DOHH2 (cell line): ENCODE measurements at regions not wholly inside any gene's neighbourhood (a gene's known extent, or its start where the extent isn't known, plus 50 kb on each side); places are given as distances from the start of the nearest gene placed in this dataset.

Experiments
- H3F3A ChIP-seq: fragments of 200-600 bp; sonication (generic), shearing (Covaris generic); 2 replicates; pipeline ENCODE4 v1.6.0; 2016; ENCODE audit warnings: antibody characterized with exemption, mild to moderate bottlenecking; ENCODE audit not compliant: control insufficient read depth, insufficient read depth
- H3K27ac ChIP-seq: fragments of 200-600 bp; sonication (generic); 2 replicates; pipeline ENCODE4 v1.5.1; 2014; ENCODE audit warnings: low read depth, mild to moderate bottlenecking, low read length, moderate library complexity
- H3K27me3 ChIP-seq: fragments of 200-600 bp; sonication (generic); 2 replicates; pipeline ENCODE4 v1.6.1; 2014; ENCODE audit warnings: mild to moderate bottlenecking, low read length, mixed read lengths; ENCODE audit not compliant: control insufficient read depth
- H3K36me3 ChIP-seq: fragments of 200-600 bp; sonication (generic); 2 replicates; pipeline ENCODE4 v1.6.1; 2014; ENCODE audit warnings: mild to moderate bottlenecking, low read length, moderate library complexity, mixed read lengths; ENCODE audit not compliant: control insufficient read depth
- H3K4me1 ChIP-seq: fragments of 200-600 bp; sonication (generic); 2 replicates; pipeline ENCODE4 v1.6.1; 2014; ENCODE audit warnings: mild to moderate bottlenecking, low read length, mixed read lengths; ENCODE audit not compliant: control insufficient read depth
- H3K4me2 ChIP-seq: fragments of 200-600 bp; sonication (generic); 2 replicates; pipeline ENCODE4 v1.6.0; 2014; ENCODE audit warnings: mild to moderate bottlenecking, low read length, moderate library complexity
- H3K4me3 ChIP-seq: fragments of 200-600 bp; sonication (generic); 2 replicates; pipeline ENCODE4 v1.5.1; 2014; ENCODE audit warnings: mild to moderate bottlenecking, low read length, mixed read lengths
- H3K79me2 ChIP-seq: fragments of 200-600 bp; sonication (generic); 2 replicates; pipeline ENCODE4 v1.6.1; 2014; ENCODE audit warnings: mild to moderate bottlenecking, low read length, mixed read lengths; ENCODE audit not compliant: control insufficient read depth
- H3K9me2 ChIP-seq: fragments of 200-600 bp; sonication (generic); replicated peaks from 2 replicates; pipeline ENCODE4 v1.6.1; 2014; ENCODE audit warnings: mild to moderate bottlenecking, low read length, mixed read lengths; ENCODE audit not compliant: control insufficient read depth
- H3K9me3 ChIP-seq: fragments of 200-600 bp; sonication (generic); 2 replicates; pipeline ENCODE4 v1.6.1; 2014; ENCODE audit warnings: antibody characterized with exemption, low read length, mixed read lengths; ENCODE audit not compliant: control insufficient read depth, insufficient read depth
- H4K20me1 ChIP-seq: fragments of 200-600 bp; sonication (generic); 2 replicates; pipeline ENCODE4 v1.6.0; 2014; ENCODE audit warnings: low read depth, mild to moderate bottlenecking, antibody characterized with exemption, low read length, moderate library complexity; ENCODE audit not compliant: control insufficient read depth, insufficient read depth
- EZH2phosphoT487 ChIP-seq: fragments of 200-600 bp; sonication (generic); IDR thresholded peaks from 2 replicates; pipeline ENCODE4 v1.6.1; 2017; ENCODE audit warnings: borderline replicate concordance, mild to moderate bottlenecking, antibody characterized with exemption, low read length, moderate library complexity, mixed read lengths
- TF ChIP-seq, protein P1 (sequence below): fragments of 200-600 bp; sonication (generic); IDR thresholded peaks from one replicate; pipeline ENCODE4 v1.5.1; 2014; ENCODE audit warnings: antibody characterized with exemption, mild to moderate bottlenecking, low read depth, low read length; ENCODE audit not compliant: poor library complexity, severe bottlenecking

DNA sequence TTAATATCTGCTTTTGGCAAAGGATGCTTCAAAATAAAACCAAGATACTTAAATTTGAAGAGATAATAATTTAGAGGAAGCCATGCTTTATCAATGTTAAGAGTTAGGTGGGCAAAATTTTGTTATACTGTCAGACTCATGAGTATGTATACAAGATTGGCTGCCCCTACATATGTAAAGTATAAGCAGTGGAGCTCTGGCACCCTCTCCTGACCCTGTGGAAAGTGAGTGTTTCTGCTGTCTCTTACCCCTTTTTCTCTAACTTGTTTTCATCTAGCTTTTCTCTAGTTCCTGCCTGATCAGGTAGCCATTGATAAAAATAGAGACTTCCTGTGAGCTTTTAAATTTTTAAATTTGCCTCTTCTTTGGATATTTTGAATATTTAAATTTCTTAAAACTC is 710.9 kb upstream of the SPRY2 start:
- Histone ChIP-seq H3K9me3 (no peaks in the 10 kb centered on the region), H3K36me3 (no peaks in the 10 kb centered on the region), H3K4me3 (no peak overlapping the region), H3K79me2 (no peaks in the 10 kb centered on the region), H3K4me2 (no peak overlapping the region), H3K27me3 (no peaks in the 10 kb centered on the region), H3F3A (no peaks in the 10 kb centered on the region), H3K27ac (no peak overlapping the region), H4K20me1 (no peaks in the 10 kb centered on the region), H3K4me1 (no peaks in the 10 kb centered on the region), H3K9me2 (no peaks in the 10 kb centered on the region)
- TF ChIP-seq, protein P1, sequence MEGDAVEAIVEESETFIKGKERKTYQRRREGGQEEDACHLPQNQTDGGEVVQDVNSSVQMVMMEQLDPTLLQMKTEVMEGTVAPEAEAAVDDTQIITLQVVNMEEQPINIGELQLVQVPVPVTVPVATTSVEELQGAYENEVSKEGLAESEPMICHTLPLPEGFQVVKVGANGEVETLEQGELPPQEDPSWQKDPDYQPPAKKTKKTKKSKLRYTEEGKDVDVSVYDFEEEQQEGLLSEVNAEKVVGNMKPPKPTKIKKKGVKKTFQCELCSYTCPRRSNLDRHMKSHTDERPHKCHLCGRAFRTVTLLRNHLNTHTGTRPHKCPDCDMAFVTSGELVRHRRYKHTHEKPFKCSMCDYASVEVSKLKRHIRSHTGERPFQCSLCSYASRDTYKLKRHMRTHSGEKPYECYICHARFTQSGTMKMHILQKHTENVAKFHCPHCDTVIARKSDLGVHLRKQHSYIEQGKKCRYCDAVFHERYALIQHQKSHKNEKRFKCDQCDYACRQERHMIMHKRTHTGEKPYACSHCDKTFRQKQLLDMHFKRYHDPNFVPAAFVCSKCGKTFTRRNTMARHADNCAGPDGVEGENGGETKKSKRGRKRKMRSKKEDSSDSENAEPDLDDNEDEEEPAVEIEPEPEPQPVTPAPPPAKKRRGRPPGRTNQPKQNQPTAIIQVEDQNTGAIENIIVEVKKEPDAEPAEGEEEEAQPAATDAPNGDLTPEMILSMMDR: no peak
- no peak for TF ChIP-seq EZH2phosphoT487

DNA sequence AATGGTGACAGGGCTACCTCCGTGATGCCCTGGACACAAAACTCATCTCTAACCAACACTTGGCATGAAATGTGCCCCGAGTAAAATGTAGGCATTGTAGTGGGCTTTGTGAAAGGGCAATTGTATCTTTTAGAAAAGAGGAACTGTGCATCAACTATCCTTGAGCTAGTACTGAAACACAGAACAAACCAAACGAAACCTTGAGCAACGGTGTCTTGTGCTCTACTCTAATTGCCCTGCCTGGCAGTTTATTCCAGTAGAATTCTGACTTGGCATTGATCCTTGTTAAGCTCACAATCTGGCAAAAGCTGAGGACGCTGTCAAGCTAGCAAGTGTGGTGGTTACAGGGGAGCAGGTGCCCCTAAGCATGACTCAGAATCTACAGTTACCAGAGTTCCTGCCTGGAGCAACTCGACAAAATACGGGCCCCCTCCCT is 707.1 kb upstream of the SPRY2 start:
- TF ChIP-seq EZH2phosphoT487: no peak
- TF ChIP-seq, protein P1: no peak
- no peaks in the 10 kb centered on the region for H3K9me3 ChIP-seq
- H3F3A ChIP-seq: no peaks in the 10 kb centered on the region
- no peaks in the 10 kb centered on the region for H4K20me1 ChIP-seq
- no peak overlapping the region for H3K4me3 ChIP-seq
- no peak overlapping the region for H3K27ac ChIP-seq
- no peak overlapping the region for H3K4me2 ChIP-seq
- H3K9me2 ChIP-seq: no peaks in the 10 kb centered on the region
- H3K4me1 ChIP-seq: no peaks in the 10 kb centered on the region
- H3K79me2 ChIP-seq: no peaks in the 10 kb centered on the region
- no peaks in the 10 kb centered on the region for H3K27me3 ChIP-seq
- H3K36me3 ChIP-seq: no peaks in the 10 kb centered on the region

DNA sequence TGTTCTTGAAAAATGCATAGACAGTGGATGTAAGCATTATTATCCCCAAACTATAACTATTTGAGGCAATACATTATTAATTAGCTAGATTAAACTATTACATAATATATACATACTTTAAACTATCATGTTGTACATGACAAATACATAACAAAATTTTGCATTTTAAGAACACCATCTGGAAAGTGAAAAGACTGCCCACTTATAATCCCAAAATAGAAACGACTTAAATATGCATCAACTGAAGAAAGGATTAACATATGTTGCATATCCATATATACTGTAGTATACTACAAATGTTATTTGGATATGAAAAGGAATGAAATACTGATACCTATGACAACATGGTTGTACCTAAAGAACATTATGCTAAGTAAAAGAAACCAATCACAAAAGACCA is 700.8 kb upstream of the SPRY2 start:
- H3K27ac ChIP-seq: no peak overlapping the region
- no peaks in the 10 kb centered on the region for H3K79me2 ChIP-seq
- no peak overlapping the region for H3K4me2 ChIP-seq
- H3K36me3 ChIP-seq: no peaks in the 10 kb centered on the region
- H3K27me3 ChIP-seq: no peaks in the 10 kb centered on the region
- no peak overlapping the region for H3K4me3 ChIP-seq
- H4K20me1 ChIP-seq: no peaks in the 10 kb centered on the region
- H3F3A ChIP-seq: no peaks in the 10 kb centered on the region
- H3K4me1 ChIP-seq: no peaks in the 10 kb centered on the region
- H3K9me2 ChIP-seq: no peaks in the 10 kb centered on the region
- TF ChIP-seq, protein P1: no peak
- no peak for TF ChIP-seq EZH2phosphoT487
- H3K9me3 ChIP-seq: no peaks in the 10 kb centered on the region

DNA sequence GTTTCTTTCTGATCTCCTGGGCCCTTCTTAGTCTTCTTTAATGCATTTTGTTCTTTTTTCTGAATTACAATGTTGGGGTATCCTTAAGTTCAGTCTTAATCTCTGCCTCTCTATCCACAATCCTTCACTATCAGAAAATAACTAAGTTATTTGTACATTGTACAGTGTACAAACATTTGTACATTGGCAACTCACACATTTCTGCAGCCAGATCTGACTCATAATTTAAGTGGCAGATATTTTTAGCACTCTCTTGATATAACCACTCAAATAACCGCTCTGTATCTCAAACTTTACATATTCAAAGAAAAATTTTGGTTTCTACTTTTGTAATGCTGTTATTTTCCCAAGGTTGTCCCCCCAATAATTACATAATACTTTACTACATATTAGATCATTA is 691.1 kb upstream of the SPRY2 start:
- Histone ChIP-seq H3K4me3 (no peak overlapping the region), H3K36me3 (no peaks in the 10 kb centered on the region), H3K9me2 (no peaks in the 10 kb centered on the region), H3K27me3 (no peaks in the 10 kb centered on the region), H3K9me3 (no peaks in the 10 kb centered on the region), H3K27ac (no peak overlapping the region), H3K4me2 (no peak overlapping the region), H3K4me1 (no peaks in the 10 kb centered on the region), H3K79me2 (no peaks in the 10 kb centered on the region), H4K20me1 (no peaks in the 10 kb centered on the region), H3F3A (no peaks in the 10 kb centered on the region)
- TF ChIP-seq EZH2phosphoT487: no peak
- TF ChIP-seq, protein P1: no peak
